HEK293 (cell line): ENCODE measurements at regions not wholly inside any gene's neighbourhood (a gene's known extent, or its start where the extent isn't known, plus 50 kb on each side); places are given as distances from the start of the nearest gene placed in this dataset.

Experiments
- CTCF ChIA-PET: fragments of 350-600 bp; formaldehyde crosslinking; extraction: SDS; loops from one replicate; lab custom pipeline; 2021; ENCODE audit warnings: antibody characterized with exemption; lab: Yijun Ruan, JAX
- POLR2A ChIA-PET: fragments of 300-600 bp; formaldehyde crosslinking; extraction: SDS; loops from one replicate; lab custom pipeline; 2020; ENCODE audit warnings: antibody characterized with exemption, inconsistent platforms; lab: Yijun Ruan, JAX
- H3K27ac ChIP-seq: fragments of 200-500 bp; sonication (Bioruptor generic); 2 replicates; pipeline ENCODE4 v1.5.1; 2014; ENCODE audit warnings: low read depth, low read length, control low read depth, inconsistent platforms; ENCODE audit errors: extremely low read depth
- H3K36me3 ChIP-seq, 2 experiments: fragments of 200-500 bp in 1 of 2; sonication (Bioruptor generic) in 1 of 2; 1 replicate in 1 of 2; 2 replicates in 1 of 2; pipeline ENCODE4 v1.5.1; 2014 to 2017; ENCODE audit warnings: inconsistent platforms in 2 of 2, low read length in 2 of 2; ENCODE audit not compliant: control insufficient read depth in 2 of 2, insufficient read depth in 1 of 2
- H3K4me1 ChIP-seq: fragments of 200-500 bp; sonication (Bioruptor generic); 2 replicates; pipeline ENCODE4 v1.5.1; 2014; ENCODE audit warnings: mild to moderate bottlenecking, low read length, inconsistent platforms; ENCODE audit not compliant: control insufficient read depth, insufficient read depth
- H3K4me3 ChIP-seq: 2 replicates; pipeline ENCODE4 v1.5.1; 2011; ENCODE audit warnings: low read depth, mild to moderate bottlenecking, control low read depth, low read length, moderate library complexity
- H3K9me3 ChIP-seq: fragments of 200-500 bp; sonication (Bioruptor generic); 2 replicates; pipeline ENCODE4 v1.5.1; 2014; ENCODE audit warnings: low read depth, low read length, inconsistent platforms; ENCODE audit not compliant: control insufficient read depth, insufficient read depth
- REPIN1 ChIP-seq: fragments of 450-650 bp; formaldehyde crosslinking; IDR thresholded peaks from 2 replicates; pipeline ENCODE4 v1.5.1; 2017; ENCODE audit warnings: missing biosample characterization, missing genetic modification characterization, low read depth
- ZNF114 ChIP-seq: fragments of 450-650 bp; formaldehyde crosslinking; IDR thresholded peaks from 2 replicates; pipeline ENCODE4 v1.5.0; 2017; ENCODE audit warnings: missing biosample characterization, missing genetic modification characterization
- ZNF138 ChIP-seq: fragments of 450-650 bp; formaldehyde crosslinking; IDR thresholded peaks from 2 replicates; pipeline ENCODE4 v1.5.1; 2016; ENCODE audit warnings: missing biosample characterization, missing genetic modification characterization, borderline replicate concordance
- ZNF155 ChIP-seq: fragments of 450-650 bp; formaldehyde crosslinking; IDR thresholded peaks from 2 replicates; pipeline ENCODE4 v1.5.1; 2016; ENCODE audit warnings: missing biosample characterization, missing genetic modification characterization
- ZNF248 ChIP-seq: fragments of 450-650 bp; formaldehyde crosslinking; IDR thresholded peaks from 2 replicates; pipeline ENCODE4 v1.5.1; 2017; ENCODE audit warnings: missing biosample characterization, missing genetic modification characterization
- ZNF629 ChIP-seq: fragments of 450-650 bp; formaldehyde crosslinking; IDR thresholded peaks from 2 replicates; pipeline ENCODE4 v1.5.1; 2017; ENCODE audit warnings: missing biosample characterization, missing genetic modification characterization
- ZNF701 ChIP-seq: fragments of 450-650 bp; formaldehyde crosslinking; IDR thresholded peaks from 2 replicates; pipeline ENCODE4 v1.5.1; 2016; ENCODE audit warnings: missing biosample characterization, missing genetic modification characterization
- ZSCAN23 ChIP-seq: fragments of 450-650 bp; formaldehyde crosslinking; IDR thresholded peaks from 2 replicates; pipeline ENCODE4 v1.5.1; 2016; ENCODE audit warnings: missing biosample characterization, missing genetic modification characterization
- TF ChIP-seq, protein P1 (sequence below): fragments of 450-650 bp; formaldehyde crosslinking; IDR thresholded peaks from 2 replicates; pipeline ENCODE4 v1.5.1; 2017; ENCODE audit warnings: missing biosample characterization, missing genetic modification characterization
- TF ChIP-seq, protein P2 (sequence below): fragments of 450-650 bp; formaldehyde crosslinking; IDR thresholded peaks from 2 replicates; pipeline ENCODE4 v1.5.1; 2017; ENCODE audit warnings: missing biosample characterization, missing genetic modification characterization
- TF ChIP-seq, protein P3 (sequence below): fragments of 450-650 bp; formaldehyde crosslinking; conservative IDR thresholded peaks from 2 replicates; pipeline ENCODE4 v1.5.1; 2016; ENCODE audit warnings: low read depth, missing biosample characterization, missing genetic modification characterization

DNA sequence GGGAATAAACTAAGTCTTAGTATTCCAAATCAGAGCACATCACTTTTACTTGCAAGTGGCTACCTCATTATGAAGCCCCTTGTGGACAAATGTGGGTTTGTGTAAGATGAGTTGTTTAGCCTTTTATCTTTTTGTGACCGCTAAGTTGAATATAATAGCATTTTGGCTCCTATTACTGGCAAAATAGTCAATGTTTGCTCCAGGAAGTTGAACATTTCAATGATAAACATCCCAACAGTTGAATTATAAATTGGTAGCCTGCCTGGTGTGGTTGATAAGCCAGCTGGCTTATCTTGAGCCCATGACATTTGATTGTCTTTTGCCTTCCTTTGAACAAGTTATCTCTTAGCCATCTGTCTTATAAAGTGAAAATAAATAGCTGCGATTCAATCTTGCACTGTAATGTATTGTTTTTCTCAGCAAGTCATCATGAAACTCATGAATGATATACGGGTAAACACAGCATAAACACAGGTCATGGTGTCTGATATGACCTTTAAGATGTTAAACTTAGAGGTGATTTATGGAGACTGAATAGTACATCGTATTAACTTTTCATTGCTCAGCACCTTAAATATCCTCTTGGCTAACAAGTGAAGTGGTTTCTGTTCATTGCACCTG is 338.4 kb downstream of the SOCS6 start:
- POLR2A ChIA-PET, result no interaction called here
- Histone ChIP-seq H3K4me3 (no peak overlapping the region), H3K9me3 (no peaks in the 10 kb centered on the region), H3K27ac (no peak overlapping the region), H3K36me3 (no peaks in the 10 kb centered on the region), H3K4me1 (no peaks in the 10 kb centered on the region)
- TF ChIP-seq ZNF114 (tag by site-specific recombination), result no peak
- no peak for TF ChIP-seq ZSCAN23
- TF ChIP-seq ZNF248 (tag by site-specific recombination), result no peak
- TF ChIP-seq ZNF629 (tag by site-specific recombination), result no peak
- no peak for TF ChIP-seq ZNF155
- no peak for TF ChIP-seq REPIN1
- no peak for TF ChIP-seq ZNF701 (tag by site-specific recombination)
- CTCF ChIA-PET, result interaction anchor here (1.3 kb wide), 1 partner anchor 9 kb away, joined by 6 read pairs; no protein-coding TSS in a partner anchor

DNA sequence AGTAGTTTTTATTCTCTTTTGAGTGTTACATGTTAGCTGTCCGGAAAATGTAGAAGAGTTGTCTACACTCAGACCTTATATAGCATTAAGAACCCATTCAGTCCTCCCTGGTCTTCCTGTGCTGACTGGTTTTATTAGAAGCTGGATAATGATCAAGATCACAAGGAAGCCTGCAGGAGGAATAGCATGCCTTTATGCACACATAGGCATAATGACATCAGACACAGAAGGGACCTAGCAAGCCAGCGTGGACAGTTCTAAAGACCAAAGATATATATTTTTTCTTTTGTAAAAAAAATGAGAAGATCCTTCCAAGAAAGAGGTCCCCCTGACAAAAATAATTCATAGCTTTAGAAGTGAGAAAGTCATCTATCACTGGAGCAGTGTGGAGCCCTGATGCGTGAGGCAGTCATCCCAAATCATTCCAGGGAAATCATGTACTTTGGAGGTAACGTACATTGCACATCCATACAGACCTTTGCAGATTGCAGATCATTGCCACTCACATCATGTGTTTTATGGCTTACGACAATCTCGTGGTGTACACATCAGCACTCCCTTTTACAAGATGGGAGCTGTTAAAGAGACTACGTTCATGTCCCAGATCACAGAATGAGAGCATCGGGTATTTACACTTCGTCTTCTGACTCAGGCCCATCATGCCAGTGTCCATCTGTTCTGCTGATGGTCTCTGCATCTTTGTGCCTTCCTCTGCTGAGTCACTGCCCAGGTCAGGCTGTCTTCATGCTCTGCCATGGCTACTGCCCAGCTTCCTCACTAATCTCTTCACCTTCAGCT is 334.0 kb downstream of the SOCS6 start:
- Histone ChIP-seq H3K36me3 (no peaks in the 10 kb centered on the region), H3K4me1 (no peaks in the 10 kb centered on the region), H3K9me3 (no peaks in the 10 kb centered on the region), H3K27ac (no peak overlapping the region), H3K4me3 (no peak overlapping the region)
- ChIA-PET CTCF (interaction anchor here (0.6 to 1.0 kb wide), 2 partner anchors 11 to 24 kb away, joined by 3 read pairs; no protein-coding TSS in a partner anchor), POLR2A (no interaction called here)
- TF ChIP-seq, protein P1, sequence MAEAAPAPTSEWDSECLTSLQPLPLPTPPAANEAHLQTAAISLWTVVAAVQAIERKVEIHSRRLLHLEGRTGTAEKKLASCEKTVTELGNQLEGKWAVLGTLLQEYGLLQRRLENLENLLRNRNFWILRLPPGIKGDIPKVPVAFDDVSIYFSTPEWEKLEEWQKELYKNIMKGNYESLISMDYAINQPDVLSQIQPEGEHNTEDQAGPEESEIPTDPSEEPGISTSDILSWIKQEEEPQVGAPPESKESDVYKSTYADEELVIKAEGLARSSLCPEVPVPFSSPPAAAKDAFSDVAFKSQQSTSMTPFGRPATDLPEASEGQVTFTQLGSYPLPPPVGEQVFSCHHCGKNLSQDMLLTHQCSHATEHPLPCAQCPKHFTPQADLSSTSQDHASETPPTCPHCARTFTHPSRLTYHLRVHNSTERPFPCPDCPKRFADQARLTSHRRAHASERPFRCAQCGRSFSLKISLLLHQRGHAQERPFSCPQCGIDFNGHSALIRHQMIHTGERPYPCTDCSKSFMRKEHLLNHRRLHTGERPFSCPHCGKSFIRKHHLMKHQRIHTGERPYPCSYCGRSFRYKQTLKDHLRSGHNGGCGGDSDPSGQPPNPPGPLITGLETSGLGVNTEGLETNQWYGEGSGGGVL, result no peak

DNA sequence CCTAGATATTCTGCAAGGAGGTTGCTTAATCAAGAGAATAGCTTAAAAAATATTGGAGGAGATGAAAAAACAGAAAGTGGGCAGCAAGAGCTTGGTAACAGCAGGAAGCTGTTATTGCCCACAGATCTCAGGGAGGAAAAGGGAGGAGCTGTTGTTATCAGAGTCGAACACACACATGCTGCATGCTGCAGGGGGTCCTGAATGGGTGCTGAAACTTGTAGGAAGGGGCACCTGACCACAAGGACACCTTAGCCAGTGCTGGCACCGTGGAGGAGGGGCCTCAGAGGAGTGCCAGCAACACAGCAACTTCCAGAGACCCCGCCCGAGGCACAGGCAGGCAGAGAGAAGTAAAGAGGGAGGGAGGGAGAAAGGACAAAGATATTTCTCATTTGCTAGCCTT is 332.9 kb downstream of the SOCS6 start:
- no peak for TF ChIP-seq ZNF138 (tag by site-specific recombination)
- TF ChIP-seq, protein P2, sequence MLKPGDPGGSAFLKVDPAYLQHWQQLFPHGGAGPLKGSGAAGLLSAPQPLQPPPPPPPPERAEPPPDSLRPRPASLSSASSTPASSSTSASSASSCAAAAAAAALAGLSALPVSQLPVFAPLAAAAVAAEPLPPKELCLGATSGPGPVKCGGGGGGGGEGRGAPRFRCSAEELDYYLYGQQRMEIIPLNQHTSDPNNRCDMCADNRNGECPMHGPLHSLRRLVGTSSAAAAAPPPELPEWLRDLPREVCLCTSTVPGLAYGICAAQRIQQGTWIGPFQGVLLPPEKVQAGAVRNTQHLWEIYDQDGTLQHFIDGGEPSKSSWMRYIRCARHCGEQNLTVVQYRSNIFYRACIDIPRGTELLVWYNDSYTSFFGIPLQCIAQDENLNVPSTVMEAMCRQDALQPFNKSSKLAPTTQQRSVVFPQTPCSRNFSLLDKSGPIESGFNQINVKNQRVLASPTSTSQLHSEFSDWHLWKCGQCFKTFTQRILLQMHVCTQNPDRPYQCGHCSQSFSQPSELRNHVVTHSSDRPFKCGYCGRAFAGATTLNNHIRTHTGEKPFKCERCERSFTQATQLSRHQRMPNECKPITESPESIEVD (tag by site-specific recombination), result no peak
- TF ChIP-seq, protein P1, result no peak
- TF ChIP-seq, protein P3, sequence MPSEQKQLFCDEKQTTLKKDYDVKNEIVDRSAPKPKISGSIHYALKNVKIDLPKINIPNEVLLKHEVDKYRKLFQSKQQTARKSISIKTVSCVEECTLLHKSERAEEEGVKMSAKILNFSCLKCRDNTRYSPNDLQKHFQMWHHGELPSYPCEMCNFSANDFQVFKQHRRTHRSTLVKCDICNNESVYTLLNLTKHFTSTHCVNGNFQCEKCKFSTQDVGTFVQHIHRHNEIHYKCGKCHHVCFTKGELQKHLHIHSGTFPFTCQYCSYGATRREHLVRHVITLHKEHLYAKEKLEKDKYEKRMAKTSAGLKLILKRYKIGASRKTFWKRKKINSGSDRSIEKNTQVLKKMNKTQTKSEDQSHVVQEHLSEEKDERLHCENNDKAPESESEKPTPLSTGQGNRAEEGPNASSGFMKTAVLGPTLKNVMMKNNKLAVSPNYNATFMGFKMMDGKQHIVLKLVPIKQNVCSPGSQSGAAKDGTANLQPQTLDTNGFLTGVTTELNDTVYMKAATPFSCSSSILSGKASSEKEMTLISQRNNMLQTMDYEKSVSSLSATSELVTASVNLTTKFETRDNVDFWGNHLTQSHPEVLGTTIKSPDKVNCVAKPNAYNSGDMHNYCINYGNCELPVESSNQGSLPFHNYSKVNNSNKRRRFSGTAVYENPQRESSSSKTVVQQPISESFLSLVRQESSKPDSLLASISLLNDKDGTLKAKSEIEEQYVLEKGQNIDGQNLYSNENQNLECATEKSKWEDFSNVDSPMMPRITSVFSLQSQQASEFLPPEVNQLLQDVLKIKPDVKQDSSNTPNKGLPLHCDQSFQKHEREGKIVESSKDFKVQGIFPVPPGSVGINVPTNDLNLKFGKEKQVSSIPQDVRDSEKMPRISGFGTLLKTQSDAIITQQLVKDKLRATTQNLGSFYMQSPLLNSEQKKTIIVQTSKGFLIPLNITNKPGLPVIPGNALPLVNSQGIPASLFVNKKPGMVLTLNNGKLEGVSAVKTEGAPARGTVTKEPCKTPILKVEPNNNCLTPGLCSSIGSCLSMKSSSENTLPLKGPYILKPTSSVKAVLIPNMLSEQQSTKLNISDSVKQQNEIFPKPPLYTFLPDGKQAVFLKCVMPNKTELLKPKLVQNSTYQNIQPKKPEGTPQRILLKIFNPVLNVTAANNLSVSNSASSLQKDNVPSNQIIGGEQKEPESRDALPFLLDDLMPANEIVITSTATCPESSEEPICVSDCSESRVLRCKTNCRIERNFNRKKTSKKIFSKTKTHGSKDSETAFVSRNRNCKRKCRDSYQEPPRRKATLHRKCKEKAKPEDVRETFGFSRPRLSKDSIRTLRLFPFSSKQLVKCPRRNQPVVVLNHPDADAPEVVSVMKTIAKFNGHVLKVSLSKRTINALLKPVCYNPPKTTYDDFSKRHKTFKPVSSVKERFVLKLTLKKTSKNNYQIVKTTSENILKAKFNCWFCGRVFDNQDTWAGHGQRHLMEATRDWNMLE (tag by site-specific recombination), result no peak
- TF ChIP-seq, all 188 proteins: peak for 0
- Histone ChIP-seq H3K36me3 (no peaks in the 10 kb centered on the region), H3K4me3 (no peak overlapping the region), H3K9me3 (no peaks in the 10 kb centered on the region), H3K27ac (no peak overlapping the region), H3K4me1 (no peaks in the 10 kb centered on the region)
- ChIA-PET POLR2A (no interaction called here), CTCF (interaction anchor here (0.6 kb wide), 1 partner anchor 426 kb away, joined by 3 read pairs; no protein-coding TSS in a partner anchor)
